Smooth muscle cell (in vitro differentiated cells): ENCODE measurements at regions not wholly inside any gene's neighbourhood (a gene's known extent, or its start where the extent isn't known, plus 50 kb on each side); places are given as distances from the start of the nearest gene placed in this dataset.

Experiments used
- DNase-seq: peaks from one replicate; lab custom pipeline; 2025; ENCODE audit not compliant: unreplicated experiment; lab: John Stamatoyannopoulos, UW
- H2AFZ ChIP-seq: fragments of 200-600 bp; sonication (generic); 2 replicates; pipeline ENCODE4 v1.6.0; 2016; ENCODE audit warnings: antibody characterized with exemption, low read depth, mild to moderate bottlenecking
- H3F3A ChIP-seq: fragments of 200-600 bp; sonication (generic); 2 replicates; pipeline ENCODE4 v1.6.0; 2017; ENCODE audit warnings: antibody characterized with exemption, low read depth
- H3K27ac ChIP-seq: fragments of 200-600 bp; sonication (generic); 2 replicates; pipeline ENCODE4 v1.5.1; 2016; ENCODE audit warnings: low read depth, mild to moderate bottlenecking
- H3K27me3 ChIP-seq: fragments of 200-600 bp; sonication (generic); 2 replicates; pipeline ENCODE4 v1.6.1; 2016; ENCODE audit warnings: low read depth, mild to moderate bottlenecking
- H3K36me3 ChIP-seq: fragments of 200-600 bp; sonication (generic); 2 replicates; pipeline ENCODE4 v1.5.1; 2016; ENCODE audit warnings: low read depth
- H3K4me1 ChIP-seq: fragments of 200-600 bp; sonication (generic); 2 replicates; pipeline ENCODE4 v1.5.1; 2016; ENCODE audit warnings: low read depth
- H3K4me2 ChIP-seq: fragments of 200-600 bp; sonication (generic); 2 replicates; pipeline ENCODE4 v1.6.0; 2016; ENCODE audit warnings: mild to moderate bottlenecking
- H3K4me3 ChIP-seq: fragments of 200-600 bp; sonication (generic); 2 replicates; pipeline ENCODE4 v1.5.1; 2016; ENCODE audit warnings: mild to moderate bottlenecking
- H3K79me2 ChIP-seq: fragments of 200-600 bp; sonication (generic); 2 replicates; pipeline ENCODE4 v1.6.0; 2016; ENCODE audit warnings: low read depth, mild to moderate bottlenecking
- H3K9ac ChIP-seq: fragments of 200-600 bp; sonication (generic); 2 replicates; pipeline ENCODE4 v1.6.0; 2016; ENCODE audit warnings: low read depth
- H3K9me3 ChIP-seq: fragments of 200-600 bp; sonication (generic); replicated peaks from 2 replicates; pipeline ENCODE4 v1.5.1; 2016; ENCODE audit warnings: low read depth
- H4K20me1 ChIP-seq: fragments of 200-600 bp; sonication (generic); 2 replicates; pipeline ENCODE4 v1.6.0; 2016; ENCODE audit warnings: low read depth
- CTCF ChIP-seq: fragments of 200-600 bp; sonication (generic); IDR thresholded peaks from 2 replicates; pipeline ENCODE4 v1.5.1; 2017; ENCODE audit warnings: borderline replicate concordance, mild to moderate bottlenecking, antibody characterized with exemption; ENCODE audit not compliant: insufficient read depth, poor library complexity, severe bottlenecking
- WGBS: methylation state at CpG from one replicate; pipeline ENCODE4 v1.1.7; 2016; ENCODE audit warnings: low lambda C conversion rate; 5-methylcytosine and 5-hydroxymethylcytosine counted together

- Histone ChIP-seq H3K9me3 (no peaks in the 10 kb centered on the region), H2AFZ (no peak overlapping the region), H4K20me1 (no peaks in the 10 kb centered on the region), H3K79me2 (no peaks in the 10 kb centered on the region), H3K9ac (no peak overlapping the region), H3K4me2 (peak overlapping the region; percentile 47), H3K4me3 (no peak overlapping the region), H3F3A (peaks cover 15% of the 10 kb centered on the region), H3K36me3 (no peaks in the 10 kb centered on the region), H3K4me1 (peaks cover 8% of the 10 kb centered on the region), H3K27me3 (no peaks in the 10 kb centered on the region), H3K27ac (peak overlapping the region; percentile 64)
- no peak for DNase-seq
- 13% methylated on average over 4 of the region's 4 CpGs for WGBS
- no peak for TF ChIP-seq CTCF
Observed at GRCh38 chr9:88803546-88804253, 187.6 kb upstream of the S1PR3 start.

- no peak for TF ChIP-seq CTCF
- Histone ChIP-seq H4K20me1 (no peaks in the 10 kb centered on the region), H3K27me3 (no peaks in the 10 kb centered on the region), H3K36me3 (no peaks in the 10 kb centered on the region), H2AFZ (no peak overlapping the region), H3K4me3 (no peak overlapping the region), H3K4me2 (peak overlapping the region; percentile 47), H3K4me1 (peaks cover 8% of the 10 kb centered on the region), H3K79me2 (no peaks in the 10 kb centered on the region), H3K27ac (peak overlapping the region; percentile 64), H3K9me3 (no peaks in the 10 kb centered on the region), H3K9ac (no peak overlapping the region), H3F3A (peaks cover 15% of the 10 kb centered on the region)
- whole genome bisulfite sequencing: 50% methylated on average over 2 of the region's 2 CpGs
- DNase-seq: no peak
Observed at GRCh38 chr9:88804254-88804596, 187.0 kb upstream of the S1PR3 start.

- DNase-seq: no peak
- no peak for TF ChIP-seq CTCF
- Histone ChIP-seq H3K4me2 (no peak overlapping the region), H3K4me1 (peaks cover 2% of the 10 kb centered on the region), H2AFZ (no peak overlapping the region), H3K9me3 (no peaks in the 10 kb centered on the region), H3K27me3 (no peaks in the 10 kb centered on the region), H3K9ac (no peak overlapping the region), H3K79me2 (no peaks in the 10 kb centered on the region), H3K36me3 (no peaks in the 10 kb centered on the region), H4K20me1 (no peaks in the 10 kb centered on the region), H3K27ac (no peak overlapping the region), H3K4me3 (no peak overlapping the region), H3F3A (peaks cover 10% of the 10 kb centered on the region)
- 93% methylated on average over 7 of the region's 7 CpGs for WGBS
Observed at GRCh38 chr9:88805217-88805943, 185.9 kb upstream of the S1PR3 start.

- H3K27ac ChIP-seq: no peak overlapping the region
- H2AFZ ChIP-seq: no peak overlapping the region
- no peaks in the 10 kb centered on the region for H3K79me2 ChIP-seq
- no peak overlapping the region for H3K4me2 ChIP-seq
- no peaks in the 10 kb centered on the region for H3K4me1 ChIP-seq
- WGBS: 96% methylated on average over 5 of the region's 5 CpGs
- H4K20me1 ChIP-seq: no peaks in the 10 kb centered on the region
- no peaks in the 10 kb centered on the region for H3K27me3 ChIP-seq
- H3K4me3 ChIP-seq: no peak overlapping the region
- no peak for TF ChIP-seq CTCF
- no peak overlapping the region for H3K9ac ChIP-seq
- no peak for DNase-seq
- no peaks in the 10 kb centered on the region for H3K9me3 ChIP-seq
- no peaks in the 10 kb centered on the region for H3K36me3 ChIP-seq
- peaks cover 3% of the 10 kb centered on the region for H3F3A ChIP-seq
Observed at GRCh38 chr9:88807426-88807825, 183.8 kb upstream of the S1PR3 start.
